ENCODE measurements at regions not wholly inside any gene's neighbourhood (a gene's known extent, or its start where the extent isn't known, plus 50 kb on each side); places are given as distances from the start of the nearest gene placed in this dataset.

DNA sequence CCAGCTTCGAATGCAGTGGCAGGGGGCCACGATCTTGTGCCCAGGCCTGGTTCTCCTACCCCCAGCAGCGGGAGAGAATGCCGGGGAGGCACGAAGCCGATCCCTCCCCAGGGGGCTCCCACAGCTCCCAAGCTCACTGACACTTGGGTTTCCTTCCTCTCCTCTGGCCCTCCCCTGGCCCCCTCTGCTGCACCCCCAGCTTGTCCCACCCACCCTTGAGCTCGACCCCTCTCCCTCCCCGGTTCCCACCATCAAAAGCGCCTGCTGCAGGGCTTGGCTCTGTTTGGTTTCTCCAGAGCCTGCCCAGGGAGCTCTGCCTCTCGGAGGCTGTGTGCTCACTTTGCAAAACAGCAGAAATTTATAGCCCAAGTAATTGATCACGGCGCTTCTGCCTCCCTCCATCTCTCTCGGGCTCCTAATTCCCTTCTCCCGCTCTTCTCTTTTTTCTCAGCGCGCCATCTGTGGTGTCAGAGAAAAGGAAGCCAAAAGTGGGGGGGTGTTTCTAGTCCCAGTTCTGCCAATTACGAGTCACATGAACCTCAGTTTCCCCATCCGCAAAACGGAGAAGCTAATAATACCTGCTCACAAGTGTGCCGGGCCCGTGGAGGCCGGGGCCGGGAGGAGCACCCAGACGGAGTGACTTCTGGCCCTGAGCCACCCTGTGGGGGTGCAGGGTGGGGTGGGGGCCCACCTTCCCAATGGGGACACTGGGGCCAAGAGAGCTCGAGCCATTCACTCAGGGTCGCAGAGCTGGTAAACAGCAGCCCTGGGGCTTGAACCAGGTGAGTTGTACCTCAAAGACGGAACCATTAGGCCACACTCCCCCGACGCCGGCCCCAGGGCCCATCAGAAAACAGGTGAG, 141.2 kb upstream of the IER5L start:
- TF ChIP-seq, protein P1, sequence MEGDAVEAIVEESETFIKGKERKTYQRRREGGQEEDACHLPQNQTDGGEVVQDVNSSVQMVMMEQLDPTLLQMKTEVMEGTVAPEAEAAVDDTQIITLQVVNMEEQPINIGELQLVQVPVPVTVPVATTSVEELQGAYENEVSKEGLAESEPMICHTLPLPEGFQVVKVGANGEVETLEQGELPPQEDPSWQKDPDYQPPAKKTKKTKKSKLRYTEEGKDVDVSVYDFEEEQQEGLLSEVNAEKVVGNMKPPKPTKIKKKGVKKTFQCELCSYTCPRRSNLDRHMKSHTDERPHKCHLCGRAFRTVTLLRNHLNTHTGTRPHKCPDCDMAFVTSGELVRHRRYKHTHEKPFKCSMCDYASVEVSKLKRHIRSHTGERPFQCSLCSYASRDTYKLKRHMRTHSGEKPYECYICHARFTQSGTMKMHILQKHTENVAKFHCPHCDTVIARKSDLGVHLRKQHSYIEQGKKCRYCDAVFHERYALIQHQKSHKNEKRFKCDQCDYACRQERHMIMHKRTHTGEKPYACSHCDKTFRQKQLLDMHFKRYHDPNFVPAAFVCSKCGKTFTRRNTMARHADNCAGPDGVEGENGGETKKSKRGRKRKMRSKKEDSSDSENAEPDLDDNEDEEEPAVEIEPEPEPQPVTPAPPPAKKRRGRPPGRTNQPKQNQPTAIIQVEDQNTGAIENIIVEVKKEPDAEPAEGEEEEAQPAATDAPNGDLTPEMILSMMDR (IDR thresholded peaks at IDR 0.05; ENCODE audit: low read depth, low read length) = no peak
- no peak for TF ChIP-seq EZH2phosphoT487 (IDR thresholded peaks at IDR 0.05; ENCODE audit: low read depth)
